Neural progenitor cell (in vitro differentiated cells): ENCODE measurements at regions not wholly inside any gene's neighbourhood (a gene's known extent, or its start where the extent isn't known, plus 50 kb on each side); places are given as distances from the start of the nearest gene placed in this dataset.

ENCODE experiments used
- DNase-seq: peaks from one replicate; pipeline ENCODE4 v3.0.0-alpha.2; 2016; ENCODE audit warnings: low spot score
- H2AFZ ChIP-seq: fragments of 200-600 bp; sonication (generic); replicated peaks from 2 replicates; pipeline ENCODE4 v1.6.1; 2016; ENCODE audit warnings: antibody characterized with exemption
- H3F3A ChIP-seq: fragments of 200-600 bp; sonication (generic); 2 replicates; pipeline ENCODE4 v1.6.1; 2016; ENCODE audit warnings: antibody characterized with exemption, low read depth
- H3K27ac ChIP-seq: fragments of 200-600 bp; sonication (generic); 2 replicates; pipeline ENCODE4 v1.5.1; 2016; ENCODE audit warnings: mild to moderate bottlenecking
- H3K27me3 ChIP-seq: fragments of 200-600 bp; sonication (generic); 2 replicates; pipeline ENCODE4 v1.6.1; 2016; ENCODE audit warnings: mild to moderate bottlenecking, moderate library complexity
- H3K36me3 ChIP-seq: fragments of 200-600 bp; sonication (generic); 2 replicates; pipeline ENCODE4 v1.5.1; 2016
- H3K4me1 ChIP-seq: fragments of 200-600 bp; sonication (generic); 2 replicates; pipeline ENCODE4 v1.6.1; 2016; ENCODE audit warnings: mixed run types
- H3K4me2 ChIP-seq: fragments of 200-600 bp; sonication (generic); 2 replicates; pipeline ENCODE4 v1.6.1; 2016
- H3K4me3 ChIP-seq: fragments of 200-600 bp; sonication (generic); 2 replicates; pipeline ENCODE4 v1.5.1; 2016
- H3K79me2 ChIP-seq: fragments of 200-600 bp; sonication (generic); 2 replicates; pipeline ENCODE4 v1.6.1; 2016; ENCODE audit warnings: low read depth
- H3K9ac ChIP-seq: fragments of 200-600 bp; sonication (generic); 2 replicates; pipeline ENCODE4 v1.6.1; 2016
- H3K9me3 ChIP-seq: fragments of 200-600 bp; sonication (generic); 2 replicates; pipeline ENCODE4 v1.5.1; 2016; ENCODE audit warnings: low read depth
- H4K20me1 ChIP-seq: fragments of 200-600 bp; sonication (generic); 2 replicates; pipeline ENCODE4 v1.6.1; 2016; ENCODE audit warnings: low read depth
- H3K27ac Mint-ChIP-seq: 3 replicates; pipeline ENCODE4 v1.8.0; 2021; ENCODE audit warnings: mixed read lengths
- H3K27me3 Mint-ChIP-seq: 2 replicates; pipeline ENCODE4 v1.8.0; 2022; ENCODE audit warnings: low read depth, mild to moderate bottlenecking, inconsistent platforms, moderate library complexity, mixed read lengths; ENCODE audit not compliant: insufficient read depth
- H3K36me3 Mint-ChIP-seq: 3 replicates; pipeline ENCODE4 v1.8.0; 2021; ENCODE audit warnings: mixed read lengths
- H3K4me1 Mint-ChIP-seq: 3 replicates; pipeline ENCODE4 v1.8.0; 2021; ENCODE audit warnings: mixed read lengths
- H3K4me3 Mint-ChIP-seq: 3 replicates; pipeline ENCODE4 v1.8.0; 2021; ENCODE audit warnings: mild to moderate bottlenecking, moderate library complexity, mixed read lengths
- H3K9me3 Mint-ChIP-seq: 3 replicates; pipeline ENCODE4 v1.8.0; 2020; ENCODE audit warnings: mixed read lengths
- EZH2 ChIP-seq: fragments of 200-600 bp; sonication (generic); IDR thresholded peaks from 2 replicates; pipeline ENCODE4 v1.6.1; 2017; ENCODE audit warnings: antibody characterized with exemption, mild to moderate bottlenecking, moderate library complexity
- EZH2phosphoT487 ChIP-seq: fragments of 200-600 bp; sonication (generic); IDR thresholded peaks from 2 replicates; pipeline ENCODE4 v1.6.1; 2017; ENCODE audit warnings: antibody characterized with exemption
- TF ChIP-seq, protein P1 (sequence below): fragments of 200-600 bp; sonication (generic); IDR thresholded peaks from 2 replicates; pipeline ENCODE4 v1.5.1; 2017; ENCODE audit warnings: antibody characterized with exemption, mild to moderate bottlenecking

DNA sequence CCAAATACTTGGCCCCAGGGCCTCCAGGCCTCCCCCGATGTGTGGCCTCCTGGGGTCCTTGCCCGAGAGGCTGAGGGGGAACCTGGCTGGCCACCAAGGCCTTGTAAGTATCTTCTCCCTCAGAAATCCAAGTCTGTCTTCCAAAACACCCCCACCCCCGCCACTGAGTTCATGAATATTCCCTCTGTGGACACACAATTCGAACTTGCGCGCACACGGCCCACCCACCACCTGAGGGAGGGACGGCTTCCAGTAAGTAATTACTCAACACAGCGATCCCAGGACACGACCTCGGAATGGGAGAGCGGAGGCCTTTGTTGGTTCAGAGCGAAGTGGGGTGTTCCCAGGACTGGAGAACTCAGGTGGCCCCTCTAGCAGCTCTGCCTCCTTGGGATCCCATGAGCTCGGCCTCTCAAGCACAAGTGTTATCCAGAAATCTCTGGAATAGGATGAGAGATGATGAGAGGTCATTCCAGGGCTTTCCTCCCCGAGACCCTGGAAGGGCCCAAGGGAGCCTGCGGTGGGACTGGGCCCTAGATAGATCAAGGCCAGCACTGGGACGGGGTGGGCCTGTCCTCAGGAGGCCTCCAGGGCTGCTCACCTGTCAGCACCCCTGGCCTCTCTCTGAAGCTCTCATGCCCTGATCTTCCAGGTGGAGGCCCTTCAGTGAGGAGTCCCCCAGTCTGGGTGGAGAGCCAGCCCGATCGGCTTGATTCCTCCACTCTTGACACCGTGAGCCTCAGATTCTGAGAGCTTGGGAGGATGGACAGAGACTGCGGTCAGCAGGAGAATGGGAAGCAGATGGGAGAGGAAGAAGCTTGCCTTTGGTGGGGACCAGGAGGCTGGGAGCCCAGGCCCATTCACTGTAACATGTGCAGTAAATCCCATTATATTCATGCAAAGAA lies 219.0 kb upstream of the RTL1 start:
- H3K27ac ChIP-seq: no peak overlapping the region

DNA sequence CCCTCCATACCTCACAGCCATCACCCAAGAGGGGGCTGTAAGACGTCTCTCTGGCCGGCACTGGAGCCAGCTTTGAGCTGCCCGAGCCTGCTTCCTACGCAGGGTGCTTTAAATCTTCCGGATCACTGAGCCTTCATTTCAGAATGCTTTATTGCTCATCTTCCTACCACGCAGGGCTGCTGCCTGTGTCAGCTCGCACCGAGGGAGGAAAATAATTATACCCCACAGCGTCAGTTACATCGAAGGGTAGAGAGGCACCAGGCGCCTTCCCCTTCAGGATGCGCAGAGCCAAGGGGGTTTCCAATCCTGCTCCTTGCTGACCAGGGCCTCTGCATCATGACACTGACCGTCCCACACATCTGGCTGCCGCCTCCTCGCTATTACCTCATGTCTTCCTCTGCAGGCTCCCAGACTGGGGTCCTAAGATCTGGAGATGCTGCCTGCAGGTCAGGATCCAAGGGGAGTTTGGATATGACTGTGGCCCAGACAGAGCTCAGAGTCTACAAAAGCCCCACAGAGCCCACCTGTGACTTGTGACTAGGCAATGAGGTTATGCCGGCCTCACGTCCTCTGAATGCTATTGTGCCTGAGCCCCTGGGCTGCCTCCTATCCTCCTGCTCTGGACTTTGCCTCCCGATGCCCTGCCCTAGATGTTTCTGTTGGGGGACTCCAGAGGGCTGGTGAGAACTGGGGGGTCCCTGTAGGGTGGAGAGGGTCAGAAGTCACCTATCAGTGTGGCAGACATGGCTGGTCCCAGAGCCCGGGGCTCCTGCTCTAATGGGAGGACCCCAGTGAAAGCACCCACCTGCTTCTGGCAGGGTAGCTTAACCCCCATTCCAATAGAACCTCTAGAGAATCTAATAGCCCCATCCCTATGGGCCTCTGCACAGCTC lies 220.3 kb upstream of the RTL1 start:
- Mint-ChIP-seq H3K4me1 (peaks cover 31% of the 10 kb centered on the region), H3K9me3 (peaks cover 2% of the 10 kb centered on the region), H3K4me3 (no peak overlapping the region), H3K27me3 (peaks cover 9% of the 10 kb centered on the region), H3K27ac (no peak overlapping the region), H3K36me3 (no peaks in the 10 kb centered on the region)
- Histone ChIP-seq H3K36me3 (no peaks in the 10 kb centered on the region), H3K4me3 (no peak overlapping the region), H3K4me1 (peaks cover 12% of the 10 kb centered on the region), H3K79me2 (no peaks in the 10 kb centered on the region), H3K27ac (no peak overlapping the region), H3F3A (no peaks in the 10 kb centered on the region), H2AFZ (no peak overlapping the region), H3K4me2 (no peak overlapping the region), H4K20me1 (no peaks in the 10 kb centered on the region), H3K27me3 (no peaks in the 10 kb centered on the region), H3K9me3 (no peaks in the 10 kb centered on the region), H3K9ac (no peak overlapping the region)
- DNase-seq: no peak
- TF ChIP-seq EZH2 (no peak), EZH2phosphoT487 (no peak)
- TF ChIP-seq, protein P1, sequence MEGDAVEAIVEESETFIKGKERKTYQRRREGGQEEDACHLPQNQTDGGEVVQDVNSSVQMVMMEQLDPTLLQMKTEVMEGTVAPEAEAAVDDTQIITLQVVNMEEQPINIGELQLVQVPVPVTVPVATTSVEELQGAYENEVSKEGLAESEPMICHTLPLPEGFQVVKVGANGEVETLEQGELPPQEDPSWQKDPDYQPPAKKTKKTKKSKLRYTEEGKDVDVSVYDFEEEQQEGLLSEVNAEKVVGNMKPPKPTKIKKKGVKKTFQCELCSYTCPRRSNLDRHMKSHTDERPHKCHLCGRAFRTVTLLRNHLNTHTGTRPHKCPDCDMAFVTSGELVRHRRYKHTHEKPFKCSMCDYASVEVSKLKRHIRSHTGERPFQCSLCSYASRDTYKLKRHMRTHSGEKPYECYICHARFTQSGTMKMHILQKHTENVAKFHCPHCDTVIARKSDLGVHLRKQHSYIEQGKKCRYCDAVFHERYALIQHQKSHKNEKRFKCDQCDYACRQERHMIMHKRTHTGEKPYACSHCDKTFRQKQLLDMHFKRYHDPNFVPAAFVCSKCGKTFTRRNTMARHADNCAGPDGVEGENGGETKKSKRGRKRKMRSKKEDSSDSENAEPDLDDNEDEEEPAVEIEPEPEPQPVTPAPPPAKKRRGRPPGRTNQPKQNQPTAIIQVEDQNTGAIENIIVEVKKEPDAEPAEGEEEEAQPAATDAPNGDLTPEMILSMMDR: no peak

More for the DNA sequence above, 219.0 kb upstream of the RTL1 start:
- TF ChIP-seq EZH2: no peak
- TF ChIP-seq, protein P1: no peak
- no peak for TF ChIP-seq EZH2phosphoT487
- peaks cover 8% of the 10 kb centered on the region for H3K27me3 Mint-ChIP-seq
- H3K4me1 ChIP-seq: peaks cover 12% of the 10 kb centered on the region
- DNase-seq: no peak
- H3K9ac ChIP-seq: no peak overlapping the region
- H3F3A ChIP-seq: no peaks in the 10 kb centered on the region
- no peak overlapping the region for H3K4me3 Mint-ChIP-seq
- no peak overlapping the region for H3K4me3 ChIP-seq
- H3K79me2 ChIP-seq: no peaks in the 10 kb centered on the region
- no peak overlapping the region for H3K27ac Mint-ChIP-seq
- H3K4me1 Mint-ChIP-seq: peaks cover 32% of the 10 kb centered on the region
- no peak overlapping the region for H3K4me2 ChIP-seq
- peaks cover 2% of the 10 kb centered on the region for H3K9me3 Mint-ChIP-seq
- H2AFZ ChIP-seq: no peak overlapping the region
- H3K36me3 ChIP-seq: no peaks in the 10 kb centered on the region
- no peaks in the 10 kb centered on the region for H4K20me1 ChIP-seq
- H3K27me3 ChIP-seq: no peaks in the 10 kb centered on the region
- no peaks in the 10 kb centered on the region for H3K36me3 Mint-ChIP-seq
- no peaks in the 10 kb centered on the region for H3K9me3 ChIP-seq

DNA sequence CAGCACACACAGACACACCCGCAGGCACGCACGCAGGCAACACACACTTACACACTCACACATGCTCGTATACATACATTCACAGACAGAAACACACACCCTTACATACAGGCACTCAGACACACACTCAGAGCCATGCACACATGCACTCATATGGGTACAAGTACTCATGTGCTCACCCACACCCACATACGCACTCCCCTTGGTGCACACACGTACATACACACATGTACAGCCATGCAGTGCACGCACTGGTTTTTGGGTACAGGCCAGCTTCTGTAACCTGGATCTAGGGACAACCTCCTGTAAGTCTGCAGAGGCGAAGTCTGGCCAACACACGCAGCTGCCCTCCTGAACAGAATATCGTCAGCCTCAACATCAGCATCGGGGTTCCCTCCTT lies 221.3 kb upstream of the RTL1 start:
- H3K4me1 ChIP-seq: peaks cover 10% of the 10 kb centered on the region
- H3K4me3 Mint-ChIP-seq: no peak overlapping the region
- H3K27me3 Mint-ChIP-seq: peaks cover 9% of the 10 kb centered on the region
- H3K4me1 Mint-ChIP-seq: peaks cover 31% of the 10 kb centered on the region
- H3K9me3 ChIP-seq: no peaks in the 10 kb centered on the region
- no peak overlapping the region for H2AFZ ChIP-seq
- H3K4me3 ChIP-seq: no peak overlapping the region
- peaks cover 2% of the 10 kb centered on the region for H3K9me3 Mint-ChIP-seq
- peaks cover under 1% of the 10 kb centered on the region for H3K27me3 ChIP-seq
- no peak for DNase-seq
- no peak overlapping the region for H3K27ac ChIP-seq
- no peaks in the 10 kb centered on the region for H3K36me3 Mint-ChIP-seq
- H3K9ac ChIP-seq: no peak overlapping the region
- H4K20me1 ChIP-seq: no peaks in the 10 kb centered on the region
- no peaks in the 10 kb centered on the region for H3F3A ChIP-seq
- H3K36me3 ChIP-seq: no peaks in the 10 kb centered on the region
- H3K4me2 ChIP-seq: no peak overlapping the region
- TF ChIP-seq EZH2: no peak
- TF ChIP-seq, protein P1: no peak
- TF ChIP-seq EZH2phosphoT487: no peak
- H3K79me2 ChIP-seq: no peaks in the 10 kb centered on the region
- peak overlapping the region; percentile 67 for H3K27ac Mint-ChIP-seq
